GM23338 (cell line): ENCODE measurements at regions not wholly inside any gene's neighbourhood (a gene's known extent, or its start where the extent isn't known, plus 50 kb on each side); places are given as distances from the start of the nearest gene placed in this dataset.

Experiments used
- CREB1 ChIP-seq: fragments of 250-450 bp; sonication (Bioruptor Pico); IDR thresholded peaks from 2 replicates; pipeline ENCODE4 v1.5.0; 2020; ENCODE audit warnings: low read depth, mild to moderate bottlenecking, moderate library complexity
- JUNB ChIP-seq: IDR thresholded peaks from one replicate; pipeline ENCODE4 v1.6.1; 2016; ENCODE audit warnings: antibody characterized with exemption; ENCODE audit not compliant: unreplicated experiment
- NANOG ChIP-seq: IDR thresholded peaks from 2 replicates; pipeline ENCODE4 v1.6.1; 2016; ENCODE audit warnings: antibody characterized with exemption, borderline replicate concordance
- POLR2AphosphoS5 ChIP-seq: IDR thresholded peaks from 2 replicates; pipeline ENCODE4 v1.6.1; 2016; ENCODE audit warnings: antibody characterized with exemption, low read depth
- STAT1 ChIP-seq: IDR thresholded peaks from one replicate; pipeline ENCODE4 v1.6.1; 2016; ENCODE audit warnings: antibody characterized with exemption; ENCODE audit not compliant: unreplicated experiment
- ZNF114 ChIP-seq: fragments of 250-450 bp; sonication (Bioruptor Pico); IDR thresholded peaks from 2 replicates; pipeline ENCODE4 v1.5.0; 2020; ENCODE audit warnings: mild to moderate bottlenecking, moderate library complexity
- ZNF331 ChIP-seq: fragments of 250-450 bp; sonication (Bioruptor Pico); IDR thresholded peaks from 2 replicates; pipeline ENCODE4 v1.5.0; 2020; ENCODE audit warnings: low read depth, mild to moderate bottlenecking, moderate library complexity
- TF ChIP-seq, protein P1 (sequence below): fragments of 250-450 bp; sonication (Bioruptor Pico); IDR thresholded peaks from 2 replicates; pipeline ENCODE4 v1.5.0; 2020; ENCODE audit warnings: mild to moderate bottlenecking, moderate library complexity
- TF ChIP-seq, protein P2 (sequence below): IDR thresholded peaks from 2 replicates; pipeline ENCODE4 v1.6.1; 2016; ENCODE audit warnings: antibody characterized with exemption
- TF ChIP-seq, protein P3 (sequence below): IDR thresholded peaks from one replicate; pipeline ENCODE4 v1.6.1; 2018; ENCODE audit warnings: antibody characterized with exemption; ENCODE audit not compliant: unreplicated experiment

DNA sequence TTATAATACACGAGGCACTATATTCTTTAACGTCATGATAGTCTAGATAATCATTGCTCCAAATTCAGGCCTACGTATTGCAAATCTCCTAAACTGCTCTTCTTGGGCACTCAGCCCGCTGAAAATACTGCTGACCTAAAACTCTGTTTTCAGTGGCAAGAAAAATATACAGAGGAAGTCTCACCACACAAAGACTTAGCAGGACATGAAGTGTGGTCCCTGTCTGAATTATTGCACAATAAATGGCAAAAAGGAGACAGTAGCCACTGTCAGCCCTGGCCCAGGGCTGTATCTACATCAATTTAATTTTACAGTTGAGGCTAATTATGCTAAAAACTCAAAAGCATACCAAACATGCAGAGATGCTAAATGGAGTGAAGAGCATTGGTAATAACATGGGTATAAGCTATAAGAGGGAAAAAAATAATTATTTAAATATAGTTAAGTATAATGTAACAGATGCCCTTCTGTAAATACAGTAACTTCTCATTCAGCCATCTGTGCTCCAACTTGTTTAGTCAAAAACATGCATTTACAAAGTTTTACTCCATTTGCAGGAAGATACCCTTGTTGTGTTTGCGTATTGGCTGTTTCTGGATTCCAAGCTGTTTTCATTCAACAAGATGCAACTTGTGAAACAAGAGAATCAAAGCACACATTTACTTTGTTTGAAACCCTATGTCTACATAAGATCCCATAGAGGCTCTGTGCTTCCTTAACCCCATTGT, 800.0 kb upstream of the LUZP2 start (continued):
- TF ChIP-seq, protein P1, sequence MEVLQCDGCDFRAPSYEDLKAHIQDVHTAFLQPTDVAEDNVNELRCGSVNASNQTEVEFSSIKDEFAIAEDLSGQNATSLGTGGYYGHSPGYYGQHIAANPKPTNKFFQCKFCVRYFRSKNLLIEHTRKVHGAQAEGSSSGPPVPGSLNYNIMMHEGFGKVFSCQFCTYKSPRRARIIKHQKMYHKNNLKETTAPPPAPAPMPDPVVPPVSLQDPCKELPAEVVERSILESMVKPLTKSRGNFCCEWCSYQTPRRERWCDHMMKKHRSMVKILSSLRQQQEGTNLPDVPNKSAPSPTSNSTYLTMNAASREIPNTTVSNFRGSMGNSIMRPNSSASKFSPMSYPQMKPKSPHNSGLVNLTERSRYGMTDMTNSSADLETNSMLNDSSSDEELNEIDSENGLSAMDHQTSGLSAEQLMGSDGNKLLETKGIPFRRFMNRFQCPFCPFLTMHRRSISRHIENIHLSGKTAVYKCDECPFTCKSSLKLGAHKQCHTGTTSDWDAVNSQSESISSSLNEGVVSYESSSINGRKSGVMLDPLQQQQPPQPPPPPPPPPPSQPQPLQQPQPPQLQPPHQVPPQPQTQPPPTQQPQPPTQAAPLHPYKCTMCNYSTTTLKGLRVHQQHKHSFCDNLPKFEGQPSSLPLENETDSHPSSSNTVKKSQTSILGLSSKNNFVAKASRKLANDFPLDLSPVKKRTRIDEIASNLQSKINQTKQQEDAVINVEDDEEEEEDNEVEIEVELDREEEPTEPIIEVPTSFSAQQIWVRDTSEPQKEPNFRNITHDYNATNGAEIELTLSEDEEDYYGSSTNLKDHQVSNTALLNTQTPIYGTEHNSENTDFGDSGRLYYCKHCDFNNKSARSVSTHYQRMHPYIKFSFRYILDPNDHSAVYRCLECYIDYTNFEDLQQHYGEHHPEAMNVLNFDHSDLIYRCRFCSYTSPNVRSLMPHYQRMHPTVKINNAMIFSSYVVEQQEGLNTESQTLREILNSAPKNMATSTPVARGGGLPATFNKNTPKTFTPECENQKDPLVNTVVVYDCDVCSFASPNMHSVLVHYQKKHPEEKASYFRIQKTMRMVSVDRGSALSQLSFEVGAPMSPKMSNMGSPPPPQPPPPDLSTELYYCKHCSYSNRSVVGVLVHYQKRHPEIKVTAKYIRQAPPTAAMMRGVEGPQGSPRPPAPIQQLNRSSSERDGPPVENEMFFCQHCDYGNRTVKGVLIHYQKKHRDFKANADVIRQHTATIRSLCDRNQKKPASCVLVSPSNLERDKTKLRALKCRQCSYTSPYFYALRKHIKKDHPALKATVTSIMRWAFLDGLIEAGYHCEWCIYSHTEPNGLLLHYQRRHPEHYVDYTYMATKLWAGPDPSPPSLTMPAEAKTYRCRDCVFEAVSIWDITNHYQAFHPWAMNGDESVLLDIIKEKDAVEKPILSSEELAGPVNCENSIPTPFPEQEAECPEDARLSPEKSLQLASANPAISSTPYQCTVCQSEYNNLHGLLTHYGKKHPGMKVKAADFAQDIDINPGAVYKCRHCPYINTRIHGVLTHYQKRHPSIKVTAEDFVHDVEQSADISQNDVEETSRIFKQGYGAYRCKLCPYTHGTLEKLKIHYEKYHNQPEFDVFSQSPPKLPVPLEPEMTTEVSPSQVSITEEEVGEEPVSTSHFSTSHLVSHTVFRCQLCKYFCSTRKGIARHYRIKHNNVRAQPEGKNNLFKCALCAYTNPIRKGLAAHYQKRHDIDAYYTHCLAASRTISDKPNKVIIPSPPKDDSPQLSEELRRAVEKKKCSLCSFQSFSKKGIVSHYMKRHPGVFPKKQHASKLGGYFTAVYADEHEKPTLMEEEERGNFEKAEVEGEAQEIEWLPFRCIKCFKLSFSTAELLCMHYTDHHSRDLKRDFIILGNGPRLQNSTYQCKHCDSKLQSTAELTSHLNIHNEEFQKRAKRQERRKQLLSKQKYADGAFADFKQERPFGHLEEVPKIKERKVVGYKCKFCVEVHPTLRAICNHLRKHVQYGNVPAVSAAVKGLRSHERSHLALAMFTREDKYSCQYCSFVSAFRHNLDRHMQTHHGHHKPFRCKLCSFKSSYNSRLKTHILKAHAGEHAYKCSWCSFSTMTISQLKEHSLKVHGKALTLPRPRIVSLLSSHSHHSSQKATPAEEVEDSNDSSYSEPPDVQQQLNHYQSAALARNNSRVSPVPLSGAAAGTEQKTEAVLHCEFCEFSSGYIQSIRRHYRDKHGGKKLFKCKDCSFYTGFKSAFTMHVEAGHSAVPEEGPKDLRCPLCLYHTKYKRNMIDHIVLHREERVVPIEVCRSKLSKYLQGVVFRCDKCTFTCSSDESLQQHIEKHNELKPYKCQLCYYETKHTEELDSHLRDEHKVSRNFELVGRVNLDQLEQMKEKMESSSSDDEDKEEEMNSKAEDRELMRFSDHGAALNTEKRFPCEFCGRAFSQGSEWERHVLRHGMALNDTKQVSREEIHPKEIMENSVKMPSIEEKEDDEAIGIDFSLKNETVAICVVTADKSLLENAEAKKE (CRISPR knock-in tag): no peak
- TF ChIP-seq ZNF331: no peak
- no peak for TF ChIP-seq NANOG
- TF ChIP-seq JUNB: no peak
- TF ChIP-seq, protein P2, sequence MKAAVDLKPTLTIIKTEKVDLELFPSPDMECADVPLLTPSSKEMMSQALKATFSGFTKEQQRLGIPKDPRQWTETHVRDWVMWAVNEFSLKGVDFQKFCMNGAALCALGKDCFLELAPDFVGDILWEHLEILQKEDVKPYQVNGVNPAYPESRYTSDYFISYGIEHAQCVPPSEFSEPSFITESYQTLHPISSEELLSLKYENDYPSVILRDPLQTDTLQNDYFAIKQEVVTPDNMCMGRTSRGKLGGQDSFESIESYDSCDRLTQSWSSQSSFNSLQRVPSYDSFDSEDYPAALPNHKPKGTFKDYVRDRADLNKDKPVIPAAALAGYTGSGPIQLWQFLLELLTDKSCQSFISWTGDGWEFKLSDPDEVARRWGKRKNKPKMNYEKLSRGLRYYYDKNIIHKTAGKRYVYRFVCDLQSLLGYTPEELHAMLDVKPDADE: no peak
- TF ChIP-seq POLR2AphosphoS5: no peak
- no peak for TF ChIP-seq CREB1
- TF ChIP-seq ZNF114 (CRISPR knock-in tag): no peak
- TF ChIP-seq, protein P3, sequence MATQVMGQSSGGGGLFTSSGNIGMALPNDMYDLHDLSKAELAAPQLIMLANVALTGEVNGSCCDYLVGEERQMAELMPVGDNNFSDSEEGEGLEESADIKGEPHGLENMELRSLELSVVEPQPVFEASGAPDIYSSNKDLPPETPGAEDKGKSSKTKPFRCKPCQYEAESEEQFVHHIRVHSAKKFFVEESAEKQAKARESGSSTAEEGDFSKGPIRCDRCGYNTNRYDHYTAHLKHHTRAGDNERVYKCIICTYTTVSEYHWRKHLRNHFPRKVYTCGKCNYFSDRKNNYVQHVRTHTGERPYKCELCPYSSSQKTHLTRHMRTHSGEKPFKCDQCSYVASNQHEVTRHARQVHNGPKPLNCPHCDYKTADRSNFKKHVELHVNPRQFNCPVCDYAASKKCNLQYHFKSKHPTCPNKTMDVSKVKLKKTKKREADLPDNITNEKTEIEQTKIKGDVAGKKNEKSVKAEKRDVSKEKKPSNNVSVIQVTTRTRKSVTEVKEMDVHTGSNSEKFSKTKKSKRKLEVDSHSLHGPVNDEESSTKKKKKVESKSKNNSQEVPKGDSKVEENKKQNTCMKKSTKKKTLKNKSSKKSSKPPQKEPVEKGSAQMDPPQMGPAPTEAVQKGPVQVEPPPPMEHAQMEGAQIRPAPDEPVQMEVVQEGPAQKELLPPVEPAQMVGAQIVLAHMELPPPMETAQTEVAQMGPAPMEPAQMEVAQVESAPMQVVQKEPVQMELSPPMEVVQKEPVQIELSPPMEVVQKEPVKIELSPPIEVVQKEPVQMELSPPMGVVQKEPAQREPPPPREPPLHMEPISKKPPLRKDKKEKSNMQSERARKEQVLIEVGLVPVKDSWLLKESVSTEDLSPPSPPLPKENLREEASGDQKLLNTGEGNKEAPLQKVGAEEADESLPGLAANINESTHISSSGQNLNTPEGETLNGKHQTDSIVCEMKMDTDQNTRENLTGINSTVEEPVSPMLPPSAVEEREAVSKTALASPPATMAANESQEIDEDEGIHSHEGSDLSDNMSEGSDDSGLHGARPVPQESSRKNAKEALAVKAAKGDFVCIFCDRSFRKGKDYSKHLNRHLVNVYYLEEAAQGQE: no peak
- no peak for TF ChIP-seq STAT1
